ENCODE measurements at regions not wholly inside any gene's neighbourhood (a gene's known extent, or its start where the extent isn't known, plus 50 kb on each side); places are given as distances from the start of the nearest gene placed in this dataset.

DNA sequence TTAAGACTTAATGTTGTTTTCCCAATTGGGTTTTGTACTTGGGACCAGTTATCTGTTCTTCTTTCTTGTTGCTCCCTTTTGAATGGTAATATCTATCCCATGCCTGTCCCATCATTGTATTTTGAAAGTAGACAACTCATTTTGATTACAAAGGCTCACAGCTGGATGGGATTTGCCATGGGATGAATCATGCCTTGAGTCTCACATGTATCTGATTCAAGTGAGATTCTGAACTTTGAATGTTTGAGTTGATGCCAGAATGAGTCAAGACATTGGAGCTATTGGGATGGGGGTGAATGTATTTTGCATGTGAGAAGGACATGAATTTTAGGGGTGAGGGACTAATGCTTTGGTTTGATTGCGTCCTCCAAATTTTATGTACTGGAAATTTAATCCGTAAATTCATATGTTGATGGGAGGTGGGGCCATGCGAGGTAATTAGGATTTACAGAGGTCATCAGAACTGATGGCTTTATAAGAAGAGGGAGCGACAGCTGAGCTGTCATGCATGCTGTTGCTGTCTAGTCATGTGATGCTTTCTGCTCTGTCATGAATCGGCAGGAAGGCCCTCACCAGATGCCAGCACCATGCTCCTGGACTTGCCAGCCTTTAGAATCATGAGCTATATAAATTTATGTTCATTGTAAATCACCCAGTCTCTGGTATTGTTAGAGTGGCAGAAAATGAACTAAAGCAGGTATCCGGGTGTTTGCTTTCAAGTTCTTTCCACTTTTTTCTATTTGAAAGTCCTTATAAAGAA is 741.3 kb upstream of the RAB6C start:
- Histone ChIP-seq H3K36me3 (ENCODE audit: low read depth, missing control alignments) (no peaks in the 10 kb centered on the region), H3K27me3 (no peaks in the 10 kb centered on the region), H3K27ac (no peak overlapping the region), H3K4me1 (no peaks in the 10 kb centered on the region), H3K9me3 (no peaks in the 10 kb centered on the region), H3K4me3 (no peak overlapping the region)
- intact Hi-C loops (cut with DNase I; ENCODE audit: low total_unique reads) = no loop called here
- WGBS, 2 donors = 94% methylated on average over 6 of the region's 6 CpGs
- no peak for DNase-seq
- TF ChIP-seq, protein P1, sequence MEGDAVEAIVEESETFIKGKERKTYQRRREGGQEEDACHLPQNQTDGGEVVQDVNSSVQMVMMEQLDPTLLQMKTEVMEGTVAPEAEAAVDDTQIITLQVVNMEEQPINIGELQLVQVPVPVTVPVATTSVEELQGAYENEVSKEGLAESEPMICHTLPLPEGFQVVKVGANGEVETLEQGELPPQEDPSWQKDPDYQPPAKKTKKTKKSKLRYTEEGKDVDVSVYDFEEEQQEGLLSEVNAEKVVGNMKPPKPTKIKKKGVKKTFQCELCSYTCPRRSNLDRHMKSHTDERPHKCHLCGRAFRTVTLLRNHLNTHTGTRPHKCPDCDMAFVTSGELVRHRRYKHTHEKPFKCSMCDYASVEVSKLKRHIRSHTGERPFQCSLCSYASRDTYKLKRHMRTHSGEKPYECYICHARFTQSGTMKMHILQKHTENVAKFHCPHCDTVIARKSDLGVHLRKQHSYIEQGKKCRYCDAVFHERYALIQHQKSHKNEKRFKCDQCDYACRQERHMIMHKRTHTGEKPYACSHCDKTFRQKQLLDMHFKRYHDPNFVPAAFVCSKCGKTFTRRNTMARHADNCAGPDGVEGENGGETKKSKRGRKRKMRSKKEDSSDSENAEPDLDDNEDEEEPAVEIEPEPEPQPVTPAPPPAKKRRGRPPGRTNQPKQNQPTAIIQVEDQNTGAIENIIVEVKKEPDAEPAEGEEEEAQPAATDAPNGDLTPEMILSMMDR (IDR thresholded peaks at IDR 0.05) = no peak
- no peak for TF ChIP-seq POLR2A (IDR thresholded peaks at IDR 0.05)

DNA sequence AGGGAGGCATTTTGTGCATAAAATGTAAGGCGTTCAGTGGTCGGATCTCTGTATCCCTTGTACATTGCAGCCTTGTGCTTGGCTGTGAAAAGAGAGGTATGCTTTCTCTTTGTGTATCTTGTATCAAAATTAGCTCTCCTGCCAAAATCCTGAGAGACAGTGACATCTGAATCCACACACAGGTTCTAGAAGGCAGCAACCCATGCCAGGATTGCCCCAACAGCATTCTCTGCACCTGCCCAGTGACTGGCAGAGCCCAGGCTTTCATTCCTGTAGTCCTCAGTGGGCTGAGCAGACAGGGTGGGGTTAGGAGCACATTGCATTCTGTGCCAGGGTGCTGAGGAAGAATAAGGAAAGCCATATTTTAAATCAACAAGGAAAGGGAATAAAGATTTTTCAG is 740.3 kb upstream of the RAB6C start:
- Histone ChIP-seq H3K27me3 (no peaks in the 10 kb centered on the region), H3K4me3 (no peak overlapping the region), H3K36me3 (ENCODE audit: low read depth, missing control alignments) (no peaks in the 10 kb centered on the region), H3K4me1 (no peaks in the 10 kb centered on the region), H3K9me3 (no peaks in the 10 kb centered on the region), H3K27ac (no peak overlapping the region)
- no peak for TF ChIP-seq POLR2A (IDR thresholded peaks at IDR 0.05)
- TF ChIP-seq, protein P1 (IDR thresholded peaks at IDR 0.05) = no peak
- no peak for DNase-seq
- WGBS, 2 donors = 91 to 94% methylated on average over 2 of the region's 2 CpGs
- intact Hi-C loops (cut with DNase I; ENCODE audit: low total_unique reads) = no loop called here

DNA sequence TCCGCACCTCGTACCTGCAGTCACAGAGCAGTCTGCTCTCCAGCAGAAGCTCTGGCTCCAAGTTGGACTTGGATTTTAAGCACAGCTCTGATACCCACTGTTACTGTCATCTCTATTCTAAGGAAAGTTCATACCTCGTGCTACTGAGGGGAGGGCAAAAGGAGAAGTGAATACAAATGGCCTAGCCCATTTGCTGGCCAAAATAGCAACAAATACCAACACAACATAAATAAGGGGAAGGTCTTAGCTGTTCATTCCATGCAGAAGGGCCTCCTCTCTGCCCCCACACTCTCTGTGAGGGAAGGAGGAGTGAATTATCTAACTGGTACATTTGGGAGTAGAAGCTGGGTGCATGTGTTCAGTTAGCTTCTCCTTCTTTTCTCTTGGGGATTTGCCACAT is 739.4 kb upstream of the RAB6C start:
- 88 to 92% methylated on average over 2 to 3 of the region's 3 CpGs for WGBS, 2 donors
- H3K36me3 ChIP-seq (ENCODE audit: low read depth, missing control alignments) = no peaks in the 10 kb centered on the region
- H3K4me3 ChIP-seq = no peak overlapping the region
- DNase-seq = no peak
- no peak overlapping the region for H3K27ac ChIP-seq
- no peaks in the 10 kb centered on the region for H3K9me3 ChIP-seq
- TF ChIP-seq, protein P1 (IDR thresholded peaks at IDR 0.05) = no peak
- TF ChIP-seq POLR2A (IDR thresholded peaks at IDR 0.05) = no peak
- intact Hi-C loops (cut with DNase I; ENCODE audit: low total_unique reads) = no loop called here
- H3K27me3 ChIP-seq = no peaks in the 10 kb centered on the region
- no peaks in the 10 kb centered on the region for H3K4me1 ChIP-seq

DNA sequence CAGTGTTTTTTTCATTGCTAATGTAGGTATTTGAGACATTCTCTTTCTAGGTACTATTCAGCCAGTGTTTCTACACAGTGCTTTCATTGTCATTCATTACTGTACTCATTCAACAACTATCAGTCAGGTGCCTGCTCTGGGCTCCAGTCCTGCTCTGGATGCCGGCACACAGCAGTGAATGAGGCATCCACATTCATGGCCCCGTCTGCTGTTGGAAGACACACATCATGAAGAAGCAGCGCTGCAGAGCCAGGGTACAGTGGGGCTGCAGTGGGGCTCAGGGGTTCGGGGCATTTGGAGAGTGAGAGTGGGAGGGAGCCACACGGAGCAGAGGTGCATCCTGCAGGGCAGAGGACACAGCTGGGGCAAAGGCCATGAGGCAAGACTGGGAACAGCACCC is 737.2 kb upstream of the RAB6C start:
- 84 to 86% methylated on average over 4 to 5 of the region's 5 CpGs for WGBS, 2 donors
- no peaks in the 10 kb centered on the region for H3K36me3 ChIP-seq (ENCODE audit: low read depth, missing control alignments)
- DNase-seq = no peak
- H3K9me3 ChIP-seq = no peaks in the 10 kb centered on the region
- H3K27me3 ChIP-seq = no peaks in the 10 kb centered on the region
- H3K27ac ChIP-seq = no peak overlapping the region
- H3K4me3 ChIP-seq = no peak overlapping the region
- intact Hi-C loops (cut with DNase I; ENCODE audit: low total_unique reads) = no loop called here
- no peaks in the 10 kb centered on the region for H3K4me1 ChIP-seq
- TF ChIP-seq, protein P1 (IDR thresholded peaks at IDR 0.05) = no peak
- TF ChIP-seq POLR2A (IDR thresholded peaks at IDR 0.05) = no peak

DNA sequence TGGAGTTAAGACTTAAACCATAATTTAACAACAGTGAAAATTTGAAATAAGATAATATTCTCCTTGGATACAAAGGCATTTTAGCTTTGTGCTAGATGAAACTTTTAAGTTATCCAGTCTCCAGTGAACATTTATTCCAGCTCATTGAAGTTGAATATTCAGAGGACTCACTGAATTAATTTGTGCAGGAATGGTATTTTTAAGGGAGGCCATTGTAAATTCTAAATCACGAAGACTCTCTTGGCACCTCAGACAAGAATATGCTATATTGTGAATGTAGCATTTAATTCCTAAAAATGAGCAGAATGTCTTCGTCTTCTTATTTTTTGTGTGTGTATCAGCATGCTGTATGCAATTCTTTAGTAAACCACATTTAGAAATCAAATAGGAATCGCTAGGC is 731.7 kb upstream of the RAB6C start:
- TF ChIP-seq, protein P1 (IDR thresholded peaks at IDR 0.05) = no peak
- no peak for TF ChIP-seq POLR2A (IDR thresholded peaks at IDR 0.05)
- Histone ChIP-seq H3K27me3 (no peaks in the 10 kb centered on the region), H3K4me1 (no peaks in the 10 kb centered on the region), H3K36me3 (ENCODE audit: low read depth, missing control alignments) (no peaks in the 10 kb centered on the region), H3K4me3 (no peak overlapping the region), H3K27ac (no peak overlapping the region), H3K9me3 (no peaks in the 10 kb centered on the region)
- intact Hi-C loops (cut with DNase I; ENCODE audit: low total_unique reads) = no loop called here
- DNase-seq = no peak
- WGBS, 2 donors = 94% methylated on average over 3 of the region's 3 CpGs

Measured in testis (tissue), 2 donors.